HG03025 (cell line): ENCODE measurements at regions not wholly inside any gene's neighbourhood (a gene's known extent, or its start where the extent isn't known, plus 50 kb on each side); places are given as distances from the start of the nearest gene placed in this dataset.

ENCODE experiments used
- ATAC-seq: cut with Tn5 transposase; IDR thresholded peaks from one replicate; pipeline ENCODE4 v1.9.1; 2021; ENCODE audit warnings: mild to moderate bottlenecking, moderate library complexity; ENCODE audit not compliant: unreplicated experiment, low FRiP score

GRCh38 chr2:176535467-176536113, 266.3 kb downstream of the MTX2 start:
- no peak for ATAC-seq

- ATAC-seq: no peak
Observed at GRCh38 chr2:176536439-176537133, 267.3 kb downstream of the MTX2 start.

- no peak for ATAC-seq
Observed at GRCh38 chr2:176537932-176538331, 268.7 kb downstream of the MTX2 start.

- ATAC-seq: no peak
Observed at GRCh38 chr2:176540995-176541394, 271.8 kb downstream of the MTX2 start.

- no peak for ATAC-seq
Observed at GRCh38 chr2:176542476-176542875, 273.2 kb downstream of the MTX2 start.

- no peak for ATAC-seq
Observed at GRCh38 chr2:176544557-176544956, 275.3 kb downstream of the MTX2 start.

GRCh38 chr2:176544991-176545956, 276.0 kb downstream of the MTX2 start:
- ATAC-seq: no peak

- no peak for ATAC-seq
Observed at GRCh38 chr2:176546550-176546949, 277.3 kb downstream of the MTX2 start.

GRCh38 chr2:176552501-176553135, 283.4 kb downstream of the MTX2 start:
- no peak for ATAC-seq

- no peak for ATAC-seq
Observed at GRCh38 chr2:176553685-176554100, 284.5 kb downstream of the MTX2 start.

GRCh38 chr2:176554101-176555048, 285.1 kb downstream of the MTX2 start:
- no peak for ATAC-seq

GRCh38 chr2:176555112-176555511, 285.9 kb downstream of the MTX2 start:
- ATAC-seq: no peak

- ATAC-seq: no peak
Observed at GRCh38 chr2:176555781-176556180, 286.5 kb downstream of the MTX2 start.

- ATAC-seq: no peak
Observed at GRCh38 chr2:176556373-176556772, 287.1 kb downstream of the MTX2 start.

GRCh38 chr2:176557821-176558220, 288.6 kb downstream of the MTX2 start:
- no peak for ATAC-seq

- ATAC-seq: no peak
Observed at GRCh38 chr2:176558574-176559140, 289.4 kb downstream of the MTX2 start.

GRCh38 chr2:176560296-176560695, 291.1 kb downstream of the MTX2 start:
- no peak for ATAC-seq

- no peak for ATAC-seq
Observed at GRCh38 chr2:176561706-176562105, 292.5 kb downstream of the MTX2 start.

GRCh38 chr2:176562359-176563078, 293.3 kb downstream of the MTX2 start:
- no peak for ATAC-seq
